ENCODE measurements at regions not wholly inside any gene's neighbourhood (a gene's known extent, or its start where the extent isn't known, plus 50 kb on each side); places are given as distances from the start of the nearest gene placed in this dataset.
"Not testable (repeated sequence)": the region's sequence is repeated elsewhere in the genome, so short reads cannot be mapped to it uniquely, and the experiment has no call there.

GRCh38 chr10:11403646-11404045 is 207.8 kb downstream of the USP6NL start:
- DNase-seq (ENCODE audit: low read depth in 4 of 4, low spot score in 1 of 4), result not testable (repeated sequence)

DNA sequence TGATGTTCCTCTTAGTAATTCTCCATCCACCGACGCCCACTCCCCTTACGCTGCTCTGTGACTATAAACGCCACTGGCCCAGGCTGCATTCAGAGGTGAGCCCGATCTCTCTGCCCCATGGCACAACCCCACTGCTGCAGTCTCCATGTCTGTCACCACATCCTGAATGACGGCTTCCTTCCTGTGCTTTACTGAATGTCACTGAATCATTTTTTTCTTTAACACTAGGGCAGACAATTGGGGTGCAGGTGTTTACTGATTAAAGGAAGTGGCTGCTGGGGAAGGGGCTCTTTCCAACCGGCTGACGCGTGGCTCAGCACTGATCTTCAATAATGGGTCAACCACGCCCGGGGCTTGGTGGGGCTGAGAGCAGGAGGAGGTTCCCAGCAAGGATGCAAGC is 208.3 kb downstream of the USP6NL start:
- DNase-seq (ENCODE audit: low read depth in 4 of 4, low spot score in 1 of 4), result peak in 2 of 4 experiments; percentile 14 to 34

DNA sequence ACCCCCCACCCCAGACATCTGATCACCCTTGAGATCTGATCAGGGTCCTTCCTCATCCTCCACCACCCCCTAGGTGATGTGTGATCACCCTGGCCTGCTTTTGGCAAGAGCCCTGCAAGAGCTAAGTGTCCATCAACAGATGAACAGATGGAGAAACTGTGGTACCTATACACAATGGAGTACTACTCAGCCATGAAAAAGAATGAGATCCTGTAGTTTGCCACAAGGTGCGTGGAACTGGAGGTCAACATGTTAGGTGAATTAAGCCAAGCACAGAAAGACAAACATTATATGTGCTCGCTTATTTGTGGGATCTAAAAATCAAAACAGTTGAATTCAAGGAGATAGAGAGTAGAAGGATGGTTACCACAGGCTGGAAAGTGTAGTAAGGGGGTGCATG is 209.1 kb downstream of the USP6NL start:
- no peak for DNase-seq (ENCODE audit: low read depth in 4 of 4, low spot score in 1 of 4)

GRCh38 chr10:11401264-11402235 is 209.9 kb downstream of the USP6NL start:
- DNase-seq (ENCODE audit: low read depth in 4 of 4, low spot score in 1 of 4), result no peak

DNA sequence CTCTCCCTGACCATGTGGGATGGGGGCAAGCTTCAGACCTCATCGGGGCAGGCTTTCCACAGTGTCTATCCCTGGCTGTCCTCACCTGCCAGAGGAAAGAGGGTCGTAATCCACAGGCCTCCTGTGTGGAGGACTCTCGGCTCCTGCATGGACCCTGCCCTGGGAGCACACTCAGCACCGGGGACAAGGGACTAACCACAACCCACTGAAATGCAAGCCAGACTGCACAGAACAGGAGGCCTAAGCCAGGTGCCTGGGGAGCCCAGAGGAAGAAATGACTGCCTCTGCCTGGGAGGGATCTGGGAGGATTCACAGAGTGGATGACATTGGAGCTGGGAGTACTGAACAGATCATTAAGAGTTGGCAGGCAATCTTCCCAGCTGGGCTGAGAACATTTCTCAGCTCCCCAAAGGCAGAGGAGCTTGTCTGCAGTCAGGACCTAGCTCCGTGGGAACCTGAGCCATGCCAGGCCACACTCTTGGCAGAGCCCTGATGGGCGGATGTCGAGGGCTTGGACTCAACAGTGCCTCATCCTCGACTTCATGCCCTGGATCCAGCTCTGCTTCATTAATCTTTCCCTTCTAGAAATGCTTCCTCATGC is 213.4 kb downstream of the USP6NL start:
- no peak for DNase-seq (ENCODE audit: low read depth in 4 of 4, low spot score in 1 of 4)

DNA sequence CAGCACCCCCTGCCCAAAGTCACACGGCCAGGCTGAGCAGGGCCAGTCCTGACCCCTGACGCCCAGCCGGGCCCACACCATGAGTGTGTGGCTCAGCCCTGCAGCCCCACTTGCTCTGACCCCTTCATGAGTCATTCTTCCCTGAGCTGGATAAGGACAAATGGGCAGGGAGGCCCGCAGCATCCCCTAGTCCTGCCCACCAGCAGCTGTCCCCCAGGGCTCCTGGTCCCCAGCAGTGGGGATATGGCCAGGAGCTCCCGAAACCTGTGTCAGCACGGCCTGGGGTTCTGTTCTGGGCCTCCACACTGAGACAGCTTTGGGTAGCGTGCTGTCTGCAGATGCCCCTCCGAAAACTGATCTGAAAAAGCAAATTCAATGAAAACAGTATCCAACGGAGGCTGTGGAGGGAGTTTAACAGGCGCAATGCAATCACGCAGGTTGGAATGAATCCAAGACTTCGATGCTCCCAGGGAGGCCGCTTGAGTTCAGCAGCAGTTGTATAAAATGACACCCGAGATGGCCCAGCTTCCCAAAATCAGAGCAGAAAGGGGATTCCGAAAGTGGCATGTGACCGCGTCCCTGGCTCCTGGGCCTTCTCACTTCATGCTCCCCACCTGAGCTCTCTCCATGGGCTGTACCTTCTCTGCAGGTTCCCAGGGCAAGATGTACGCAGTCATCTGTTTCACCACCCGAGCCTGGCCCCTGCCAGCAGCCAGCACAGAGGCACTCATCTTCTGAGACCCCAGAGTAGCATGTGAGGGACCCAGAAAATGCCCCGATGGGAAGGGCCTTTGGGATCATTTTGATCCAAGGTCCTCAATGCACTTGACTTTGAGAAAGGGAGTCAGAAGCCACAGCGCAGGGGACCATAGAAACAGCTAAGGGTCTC is 214.1 kb downstream of the USP6NL start:
- no peak for DNase-seq (ENCODE audit: low read depth in 4 of 4, low spot score in 1 of 4)

GRCh38 chr10:11396311-11396955 is 215.0 kb downstream of the USP6NL start:
- no peak for DNase-seq (ENCODE audit: low read depth in 4 of 4, low spot score in 1 of 4)

DNA sequence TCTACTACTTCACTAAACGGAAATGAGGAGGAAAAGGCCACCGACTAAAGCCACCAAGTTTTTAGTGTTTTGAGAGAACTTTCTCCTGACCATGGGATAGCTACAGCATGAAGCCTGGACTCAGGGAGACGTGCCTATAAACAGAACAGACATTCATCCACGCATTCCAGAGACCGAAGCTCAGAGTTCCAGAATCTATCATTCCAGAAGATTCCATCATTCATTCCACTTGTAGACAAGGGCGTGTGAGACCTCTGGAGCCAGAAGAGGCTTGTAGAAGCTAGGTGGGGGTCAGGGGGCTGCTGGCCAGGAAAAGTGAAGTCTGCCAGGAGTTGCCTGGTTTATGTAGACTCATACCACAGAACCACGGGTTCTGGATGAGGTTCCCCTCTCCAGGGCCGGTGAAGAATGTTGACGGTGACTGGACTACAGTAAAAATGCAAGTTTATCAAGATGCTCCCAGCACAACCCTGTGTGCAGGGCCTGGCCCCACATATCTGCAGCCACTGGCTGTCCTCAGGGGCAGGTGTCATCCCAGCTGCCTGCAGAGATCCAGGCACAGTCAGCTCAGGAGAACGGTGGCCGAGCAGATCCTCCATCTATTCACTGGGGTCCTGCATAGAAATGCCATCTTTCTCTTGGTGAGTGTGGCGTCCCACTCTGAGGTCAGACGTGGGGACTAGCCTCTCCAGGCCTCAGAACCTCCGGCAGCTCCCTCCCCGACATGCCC is 215.7 kb downstream of the USP6NL start:
- DNase-seq (ENCODE audit: low read depth in 4 of 4, low spot score in 1 of 4), result no peak

DNA sequence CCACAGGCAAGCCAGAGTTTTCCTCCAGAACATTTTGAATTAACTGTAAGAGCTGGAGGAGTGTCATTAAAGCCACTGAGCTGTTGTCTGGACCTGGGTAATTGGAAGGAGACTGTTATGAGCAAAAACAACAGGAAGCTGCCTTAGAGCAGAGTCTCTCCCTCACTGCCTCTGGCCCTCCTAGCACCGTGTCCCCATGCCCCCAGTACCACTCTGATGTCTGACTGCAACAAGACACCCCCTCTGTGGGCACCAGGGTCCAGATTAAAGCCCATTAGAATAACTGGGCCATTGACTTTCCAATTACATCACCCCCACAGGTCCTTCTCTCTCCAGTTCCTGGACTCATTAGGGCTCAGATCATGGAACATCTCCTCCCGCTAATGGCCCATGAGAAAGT is 216.3 kb downstream of the USP6NL start:
- no peak for DNase-seq (ENCODE audit: low read depth in 4 of 4, low spot score in 1 of 4)

GRCh38 chr10:11393858-11394257 is 217.6 kb downstream of the USP6NL start:
- no peak for DNase-seq (ENCODE audit: low read depth in 4 of 4, low spot score in 1 of 4)

DNA sequence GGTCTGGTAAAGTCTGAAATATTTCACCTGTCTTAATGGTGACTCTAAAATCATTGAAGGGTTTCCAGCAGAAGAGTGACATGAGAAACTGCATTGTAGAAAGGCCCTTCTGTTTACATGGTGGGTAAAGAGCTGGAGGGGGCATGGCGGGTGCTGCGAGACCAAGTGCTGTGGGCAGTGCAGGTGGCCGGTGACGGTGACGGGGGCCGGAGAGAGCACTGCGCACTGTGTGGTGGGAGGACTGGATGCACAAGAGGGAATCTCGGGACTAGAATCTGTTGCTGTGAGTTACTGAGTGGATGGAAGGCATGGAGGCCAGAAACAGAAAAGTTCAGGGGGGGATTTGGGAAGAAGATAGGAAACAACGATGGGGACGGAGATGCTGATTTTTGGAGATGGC is 218.7 kb downstream of the USP6NL start:
- no peak for DNase-seq (ENCODE audit: low read depth in 4 of 4, low spot score in 1 of 4)

GRCh38 chr10:11388996-11389395 is 222.5 kb downstream of the USP6NL start:
- DNase-seq (ENCODE audit: low read depth in 4 of 4, low spot score in 1 of 4), result no peak

DNA sequence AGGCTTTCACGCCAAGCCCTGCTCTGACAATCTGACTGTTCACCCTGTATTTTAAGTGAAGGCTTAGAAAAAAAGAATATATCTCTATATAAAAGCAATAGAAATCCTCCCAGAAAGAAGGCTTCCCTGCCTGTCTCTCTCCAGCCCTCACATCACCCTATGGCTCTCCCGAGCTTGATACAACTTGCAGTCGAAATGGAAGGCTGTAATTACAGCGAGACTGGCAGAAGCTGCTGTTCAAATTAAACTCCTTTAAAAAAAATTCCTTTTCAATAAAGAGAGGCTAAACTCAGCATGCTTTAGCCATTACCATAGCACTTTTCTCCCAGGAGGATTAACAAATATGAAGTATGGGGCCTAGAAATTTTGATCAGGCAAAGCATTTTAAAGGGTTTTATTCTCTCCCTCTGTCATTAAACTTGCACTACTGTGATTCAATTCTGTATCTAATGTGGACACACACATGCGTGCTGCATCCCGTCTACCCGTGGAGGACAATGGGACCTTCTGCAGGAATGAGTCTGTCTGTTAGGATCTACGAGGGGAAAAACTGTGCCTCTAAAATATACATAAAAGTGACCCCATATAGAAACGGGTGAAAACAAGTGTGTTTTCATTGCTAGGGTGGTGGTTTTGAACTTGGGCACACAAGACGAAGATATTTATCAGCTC is 223.8 kb downstream of the USP6NL start:
- DNase-seq (ENCODE audit: low read depth in 4 of 4, low spot score in 1 of 4), result no peak

DNA sequence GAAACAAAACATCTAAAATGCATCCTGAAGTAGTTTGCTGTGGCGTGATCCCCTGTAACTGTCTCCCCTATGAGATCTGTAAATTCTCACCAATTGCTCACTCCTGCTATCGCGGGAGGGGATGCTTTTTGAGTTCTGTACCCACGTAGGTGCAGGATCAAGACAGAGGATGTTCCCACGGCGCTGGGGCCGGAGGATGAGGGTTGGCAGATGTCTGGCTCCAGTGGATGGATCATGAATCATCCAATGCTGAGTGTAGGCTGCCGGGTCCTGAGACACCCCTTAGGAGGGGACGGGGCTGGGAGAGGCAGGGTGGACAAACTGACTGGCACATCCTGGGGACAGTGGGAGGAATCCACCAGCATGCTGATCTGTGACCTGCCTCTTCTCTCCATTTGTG is 224.4 kb downstream of the USP6NL start:
- no peak for DNase-seq (ENCODE audit: low read depth in 4 of 4, low spot score in 1 of 4)
